ENCODE measurements at regions not wholly inside any gene's neighbourhood (a gene's known extent, or its start where the extent isn't known, plus 50 kb on each side); places are given as distances from the start of the nearest gene placed in this dataset.
A peak's percentile ranks its signal among the peaks of the same experiment; 100 is the strongest.
"Not testable (repeated sequence)": the region's sequence is repeated elsewhere in the genome, so short reads cannot be mapped to it uniquely, and the experiment has no call there.

GRCh38 chr9:87199278-87199677 is 252.0 kb upstream of the GAS1 start:
- no peak for DNase-seq (ENCODE audit: low read depth in 2 of 2)

GRCh38 chr9:87199782-87200181 is 252.5 kb upstream of the GAS1 start:
- no peak for DNase-seq (ENCODE audit: low read depth in 2 of 2)

- DNase-seq (ENCODE audit: low read depth in 2 of 2), result peak in 1 of 2 donors; percentile 45
Measured at GRCh38 chr9:87201351-87201751, 254.0 kb upstream of the GAS1 start.

GRCh38 chr9:87206064-87206661 is 258.9 kb upstream of the GAS1 start:
- DNase-seq (ENCODE audit: low read depth in 2 of 2), result peak in 1 of 2 donors; percentile 24

- DNase-seq (ENCODE audit: low read depth in 2 of 2), result not testable (repeated sequence)
Measured at GRCh38 chr9:87210658-87211057, 263.4 kb upstream of the GAS1 start.

GRCh38 chr9:87211669-87212068 is 264.4 kb upstream of the GAS1 start:
- DNase-seq (ENCODE audit: low read depth in 2 of 2), result no peak

GRCh38 chr9:87212605-87213021 is 265.3 kb upstream of the GAS1 start:
- DNase-seq (ENCODE audit: low read depth in 2 of 2), result peak in 1 of 2 donors; percentile 88

GRCh38 chr9:87213948-87214347 is 266.6 kb upstream of the GAS1 start:
- no peak for DNase-seq (ENCODE audit: low read depth in 2 of 2)

GRCh38 chr9:87214991-87215390 is 267.7 kb upstream of the GAS1 start:
- no peak for DNase-seq (ENCODE audit: low read depth in 2 of 2)

- no peak for DNase-seq (ENCODE audit: low read depth in 2 of 2)
Measured at GRCh38 chr9:87216036-87216435, 268.7 kb upstream of the GAS1 start.

- DNase-seq (ENCODE audit: low read depth in 2 of 2), result no peak
Measured at GRCh38 chr9:87216897-87217455, 269.7 kb upstream of the GAS1 start.

- DNase-seq (ENCODE audit: low read depth in 2 of 2), result peak in 1 of 2 donors; percentile 63
Measured at GRCh38 chr9:87223392-87224246, 274.0 kb upstream of the DAPK1 start.

- DNase-seq (ENCODE audit: low read depth in 2 of 2), result no peak
Measured at GRCh38 chr9:87226896-87227295, 270.8 kb upstream of the DAPK1 start.

GRCh38 chr9:87227456-87227855 is 270.2 kb upstream of the DAPK1 start:
- no peak for DNase-seq (ENCODE audit: low read depth in 2 of 2)

GRCh38 chr9:87229108-87229507 is 268.6 kb upstream of the DAPK1 start:
- DNase-seq (ENCODE audit: low read depth in 2 of 2), result no peak

GRCh38 chr9:87233431-87233830 is 264.2 kb upstream of the DAPK1 start:
- DNase-seq (ENCODE audit: low read depth in 2 of 2), result no peak

- DNase-seq (ENCODE audit: low read depth in 2 of 2), result peak in 1 of 2 donors; percentile 74
Measured at GRCh38 chr9:87233899-87234455, 263.7 kb upstream of the DAPK1 start.

GRCh38 chr9:87234854-87235253 is 262.8 kb upstream of the DAPK1 start:
- no peak for DNase-seq (ENCODE audit: low read depth in 2 of 2)

- DNase-seq (ENCODE audit: low read depth in 2 of 2), result no peak
Measured at GRCh38 chr9:87236546-87236945, 261.1 kb upstream of the DAPK1 start.

GRCh38 chr9:87237336-87237735 is 260.3 kb upstream of the DAPK1 start:
- DNase-seq (ENCODE audit: low read depth in 2 of 2), result no peak

GRCh38 chr9:87238545-87238944 is 259.1 kb upstream of the DAPK1 start:
- DNase-seq (ENCODE audit: low read depth in 2 of 2), result no peak

GRCh38 chr9:87239312-87239711 is 258.4 kb upstream of the DAPK1 start:
- DNase-seq (ENCODE audit: low read depth in 2 of 2), result no peak

Measured in lung microvascular endothelial cell (primary cell).